HCT116 (cell line): ENCODE measurements at regions not wholly inside any gene's neighbourhood (a gene's known extent, or its start where the extent isn't known, plus 50 kb on each side); places are given as distances from the start of the nearest gene placed in this dataset.

ENCODE experiments used
- ATAC-seq: fragments of 200-7000 bp; cut with Tn5 transposase; 2 replicates; pipeline ENCODE4 v1.9.1; 2020; ENCODE audit warnings: mild to moderate bottlenecking, moderate library complexity
- BruUV-seq: library from RNA; stranded (reverse); fragments of 400-500 nt; replicated peaks from 2 replicates; lab custom pipeline; 2021; lab: Mats Ljungman, UMichigan
- CTCF ChIA-PET: fragments of 300-600 bp; sonication (Branson Sonifier 250); formaldehyde crosslinking; loops from one replicate; lab custom pipeline; 2021; ENCODE audit warnings: antibody characterized with exemption; lab: Charles Lee
- POLR2A ChIA-PET: fragments of 300-600, 350-600 bp; sonication (Branson Sonifier 250); formaldehyde crosslinking; loops from one replicate; lab custom pipeline; 2021; ENCODE audit warnings: antibody characterized with exemption; lab: Charles Lee
- RAD21 ChIA-PET, 2 experiments: fragments of 300-600 bp; sonication (Branson Sonifier 250); formaldehyde crosslinking; loops; one replicate each; lab custom pipeline; 2023; ENCODE audit warnings: low total read pairs in 2 of 2; ENCODE audit not compliant: uncharacterized antibody in 2 of 2, unreplicated experiment in 2 of 2, low non-redundant PET in 1 of 2; lab: Charles Lee
- DNase-seq: peaks from one replicate; pipeline ENCODE4 v3.0.0-alpha.2; 2010; ENCODE audit warnings: low read depth, low spot score
- H2AFZ ChIP-seq: fragments of 200-600 bp; shearing (Covaris generic), sonication (generic); 2 replicates; pipeline ENCODE4 v1.6.1; 2017; ENCODE audit warnings: low read depth, mixed run types, mixed read lengths, antibody characterized with exemption, low read length; ENCODE audit not compliant: poor library complexity, severe bottlenecking
- H3K27ac ChIP-seq: 2 replicates; pipeline ENCODE4 v1.5.1; 2012; ENCODE audit warnings: low read depth, low read length
- H3K27me3 ChIP-seq: fragments of 200-600 bp; sonication (generic); 2 replicates; pipeline ENCODE4 v1.6.1; 2016; ENCODE audit warnings: mixed run types, low read length, mixed read lengths; ENCODE audit not compliant: insufficient read depth
- H3K36me3 ChIP-seq, 2 experiments: fragments of 200-500 bp in 1 of 2; fragments of 200-600 bp in 1 of 2; sonication (Bioruptor generic) in 1 of 2; sonication (generic) in 1 of 2; 2 replicates each; pipeline versions ENCODE4 v1.5.1 to v1.6.1; 2014 to 2016; ENCODE audit warnings: low read length in 2 of 2, inconsistent platforms in 1 of 2, mixed read lengths in 1 of 2, mixed run types in 1 of 2; ENCODE audit not compliant: insufficient read depth in 2 of 2, control insufficient read depth in 1 of 2
- H3K4me1 ChIP-seq, 2 experiments: fragments of 200-600 bp in 1 of 2; sonication (generic) in 1 of 2; 2 replicates each; pipeline versions ENCODE4 v1.5.1 to v1.6.1; 2012 to 2017; ENCODE audit warnings: low read length in 2 of 2, inconsistent platforms in 1 of 2, mild to moderate bottlenecking in 1 of 2, mixed read lengths in 1 of 2, mixed run types in 1 of 2, moderate library complexity in 1 of 2; ENCODE audit not compliant: insufficient read depth in 2 of 2, control insufficient read depth in 1 of 2
- H3K4me2 ChIP-seq: fragments of 200-600 bp; sonication (generic); 2 replicates; pipeline ENCODE4 v1.6.1; 2017; ENCODE audit warnings: mixed run types, low read length, mixed read lengths
- H3K4me3 ChIP-seq, 2 experiments: fragments of 200-600 bp in 1 of 2; sonication (generic) in 1 of 2; replicated peaks in 1 of 2; 2 replicates each; pipeline ENCODE4 v1.5.1; 2011 to 2016; ENCODE audit warnings: low read length in 2 of 2, control low read depth in 1 of 2, low read depth in 1 of 2, mild to moderate bottlenecking in 1 of 2, mixed read lengths in 1 of 2, mixed run types in 1 of 2
- H3K79me2 ChIP-seq: fragments of 200-600 bp; sonication (generic); 2 replicates; pipeline ENCODE4 v1.6.1; 2017; ENCODE audit warnings: mild to moderate bottlenecking, mixed run types, low read length, moderate library complexity, mixed read lengths; ENCODE audit not compliant: insufficient read depth
- H3K9ac ChIP-seq: fragments of 200-600 bp; sonication (generic); 2 replicates; pipeline ENCODE4 v1.6.1; 2016; ENCODE audit warnings: low read length, mixed read lengths
- H3K9me2 ChIP-seq: fragments of 200-600 bp; sonication (generic), shearing (Covaris generic); 2 replicates; pipeline ENCODE4 v1.6.1; 2017; ENCODE audit warnings: mixed run types, mild to moderate bottlenecking, moderate library complexity; ENCODE audit not compliant: insufficient read depth
- H3K9me3 ChIP-seq, 2 experiments: fragments of 200-500 bp in 1 of 2; fragments of 200-600 bp in 1 of 2; sonication (Bioruptor generic) in 1 of 2; sonication (generic) in 1 of 2; 2 replicates each; pipeline ENCODE4 v1.6.1; 2014 to 2017; ENCODE audit warnings: low read length in 2 of 2, mixed read lengths in 2 of 2, inconsistent platforms in 1 of 2, low read depth in 1 of 2, mild to moderate bottlenecking in 1 of 2, mixed run types in 1 of 2, moderate library complexity in 1 of 2; ENCODE audit not compliant: control insufficient read depth in 1 of 2, insufficient read depth in 1 of 2
- H4K20me1 ChIP-seq: fragments of 200-600 bp; sonication (generic), shearing (Covaris generic); 2 replicates; pipeline ENCODE4 v1.6.1; 2017; ENCODE audit warnings: mixed run types, mild to moderate bottlenecking, moderate library complexity; ENCODE audit not compliant: insufficient read depth
- ATF3 ChIP-seq: IDR thresholded peaks from 2 replicates; pipeline ENCODE4 v1.6.1; 2012
- CBX3 ChIP-seq: IDR thresholded peaks from 2 replicates; pipeline ENCODE4 v1.6.1; 2012; ENCODE audit warnings: low read depth
- CEBPB ChIP-seq: IDR thresholded peaks from 2 replicates; pipeline ENCODE4 v1.6.1; 2012; ENCODE audit warnings: low read depth
- CTCF ChIP-seq, 3 experiments: fragments of 200-600 bp in 1 of 3; sonication (generic) in 1 of 3; IDR thresholded peaks in 2 of 3; conservative IDR thresholded peaks in 1 of 3; 2 replicates each; pipeline ENCODE4 v1.5.1; 2012 to 2017; ENCODE audit warnings: low read depth in 2 of 3, low read length in 2 of 3, antibody characterized with exemption in 1 of 3, borderline replicate concordance in 1 of 3, control low read depth in 1 of 3, mild to moderate bottlenecking in 1 of 3, mixed read lengths in 1 of 3, mixed run types in 1 of 3, moderate library complexity in 1 of 3; ENCODE audit not compliant: insufficient read depth in 1 of 3
- EGR1 ChIP-seq: IDR thresholded peaks from 2 replicates; pipeline ENCODE4 v1.6.1; 2012; ENCODE audit warnings: low read depth
- ELF1 ChIP-seq: IDR thresholded peaks from 2 replicates; pipeline ENCODE4 v1.6.1; 2012; ENCODE audit warnings: low read depth, borderline replicate concordance
- EZH2 ChIP-seq: fragments of 200-600 bp; sonication (generic); IDR thresholded peaks from 2 replicates; pipeline ENCODE4 v1.6.1; 2017; ENCODE audit warnings: antibody characterized with exemption, mixed run types
- FOSL1 ChIP-seq: IDR thresholded peaks from 2 replicates; pipeline ENCODE4 v1.6.1; 2012; ENCODE audit warnings: low read depth
- JUND ChIP-seq: IDR thresholded peaks from 2 replicates; pipeline ENCODE4 v1.6.1; 2012
- MAX ChIP-seq: IDR thresholded peaks from 2 replicates; pipeline ENCODE4 v1.6.1; 2012
- POLR2A ChIP-seq: IDR thresholded peaks from 2 replicates; pipeline ENCODE4 v1.7.0; 2011; ENCODE audit warnings: borderline replicate concordance; ENCODE audit not compliant: insufficient read depth, insufficient read length; ENCODE audit errors: extremely low read depth
- POLR2AphosphoS5 ChIP-seq: IDR thresholded peaks from 2 replicates; pipeline ENCODE4 v1.6.1; 2011; ENCODE audit warnings: mild to moderate bottlenecking, low read depth, low read length, moderate library complexity
- REST ChIP-seq: IDR thresholded peaks from 2 replicates; pipeline ENCODE4 v1.6.1; 2012; ENCODE audit warnings: low read depth
- SP1 ChIP-seq: IDR thresholded peaks from 2 replicates; pipeline ENCODE4 v1.6.1; 2012; ENCODE audit warnings: low read depth
- SRF ChIP-seq: IDR thresholded peaks from 2 replicates; pipeline ENCODE4 v1.6.1; 2012; ENCODE audit warnings: low read depth
- TCF7L2 ChIP-seq: IDR thresholded peaks from 2 replicates; pipeline ENCODE4 v1.7.0; 2011; ENCODE audit warnings: borderline replicate concordance, inconsistent platforms; ENCODE audit not compliant: insufficient read depth, insufficient read length; ENCODE audit errors: extremely low read depth
- YY1 ChIP-seq: IDR thresholded peaks from 2 replicates; pipeline ENCODE4 v1.6.1; 2011; ENCODE audit warnings: low read length, low read depth, moderate library complexity, mild to moderate bottlenecking; ENCODE audit not compliant: insufficient replicate concordance; ENCODE audit errors: extremely low read depth
- ZBTB33 ChIP-seq: IDR thresholded peaks from 2 replicates; pipeline ENCODE4 v1.6.1; 2011; ENCODE audit warnings: mild to moderate bottlenecking, low read length, moderate library complexity; ENCODE audit not compliant: insufficient replicate concordance; ENCODE audit errors: extremely low read depth
- ZFX ChIP-seq: fragments of 450-650 bp; IDR thresholded peaks from 2 replicates; pipeline ENCODE4 v1.6.1; 2017
- intact Hi-C: fragments of 100-400 bp; cut with micrococcal nuclease; formaldehyde crosslinking; loops from 2 replicates; pipeline ENCODE4 v1.10.0; 2022

GRCh38 chr6:147033267-147033666 lies 170.9 kb upstream of the STXBP5 start:
- no peaks in the 10 kb centered on the region for H3K9me3 ChIP-seq
- ATAC-seq (no peak), DNase-seq (no peak)
- H3K4me3 ChIP-seq = no peak overlapping the region
- H3K4me1 ChIP-seq = no peaks in the 10 kb centered on the region
- H3K27me3 ChIP-seq = no peaks in the 10 kb centered on the region
- CTCF ChIA-PET = no interaction called here
- POLR2A ChIA-PET = no interaction called here
- no peak overlapping the region for H2AFZ ChIP-seq
- no peaks in the 10 kb centered on the region for H3K79me2 ChIP-seq
- H3K9ac ChIP-seq = no peak overlapping the region
- H4K20me1 ChIP-seq = no peaks in the 10 kb centered on the region
- no peak overlapping the region for H3K4me2 ChIP-seq
- intact Hi-C loops = no loop called here
- no peaks in the 10 kb centered on the region for H3K36me3 ChIP-seq
- H3K27ac ChIP-seq = no peak overlapping the region
- no peaks in the 10 kb centered on the region for H3K9me2 ChIP-seq
- TF ChIP-seq ATF3 (no peak), REST (no peak), CTCF (IDR thresholded peaks at IDR 0.05 in 2 of 3, conservative IDR thresholded peaks at IDR 0.05 in 1 of 3; ENCODE audit: borderline replicate concordance in 1 of 3, insufficient read depth in 1 of 3, low read depth in 2 of 3, low read length in 2 of 3) (no peak), POLR2A (no peak), MAX (no peak), JUND (no peak), EGR1 (no peak), YY1 (no peak), ELF1 (no peak), POLR2AphosphoS5 (no peak), CBX3 (no peak), ZFX (no peak), SRF (no peak), FOSL1 (no peak), CEBPB (no peak), EZH2 (no peak), ZBTB33 (no peak), TCF7L2 (no peak), SP1 (no peak)
- BruUV-seq = no TSS peak
- RAD21 ChIA-PET = no interaction called here
